Right lobe of liver (tissue), 4 donors: ENCODE measurements at regions not wholly inside any gene's neighbourhood (a gene's known extent, or its start where the extent isn't known, plus 50 kb on each side); places are given as distances from the start of the nearest gene placed in this dataset.

Experiments
- CTCF ChIP-seq, 4 donors: fragments of 200-600 bp in 3 of 4; fragments of 450-650 bp in 1 of 4; IDR thresholded peaks; one replicate each; pipeline versions ENCODE4 v1.5.1 to v1.8.0; 2016 to 2022; ENCODE audit warnings: antibody characterized with exemption in 4 of 4, mild to moderate bottlenecking in 2 of 4
- POLR2A ChIP-seq: fragments of 450-650 bp; IDR thresholded peaks from one replicate; pipeline ENCODE4 v1.6.1; 2017; ENCODE audit warnings: antibody characterized with exemption, mild to moderate bottlenecking
- donor health status: DM: no; HTN: no; CAD: no.
- donor health status: DM: no; HTN: no; CAD: no.
- donor health status: DM: no; HTN: yes; CAD: no.

- TF ChIP-seq CTCF (IDR thresholded peaks at IDR 0.05) (no peak), POLR2A (no peak)
These were observed 50.1 kb upstream of the LEKR1 start for GRCh38 chr3:156776031-156776430.
